ENCODE measurements at regions not wholly inside any gene's neighbourhood (a gene's known extent, or its start where the extent isn't known, plus 50 kb on each side); places are given as distances from the start of the nearest gene placed in this dataset.

DNA sequence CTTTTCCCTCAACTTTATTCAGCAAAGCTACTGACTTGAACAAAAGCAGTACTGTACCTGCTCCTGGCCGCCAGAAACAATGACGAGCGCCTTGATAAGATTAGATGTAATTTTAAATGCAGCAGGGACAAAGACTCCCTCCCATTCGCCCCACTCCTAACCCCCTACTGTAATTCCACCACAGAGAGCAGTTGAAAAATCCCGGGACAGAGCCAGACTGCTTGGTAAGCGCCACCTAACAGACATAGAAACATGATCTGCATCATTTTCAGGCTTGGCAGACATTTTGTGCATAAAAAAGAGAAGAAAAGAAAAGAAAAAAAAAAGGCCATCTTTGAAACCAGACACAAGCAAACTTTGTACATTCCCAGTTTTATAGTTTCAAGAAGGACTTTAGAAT lies 81.9 kb downstream of the ISL1 start:
- TF ChIP-seq, protein P1, sequence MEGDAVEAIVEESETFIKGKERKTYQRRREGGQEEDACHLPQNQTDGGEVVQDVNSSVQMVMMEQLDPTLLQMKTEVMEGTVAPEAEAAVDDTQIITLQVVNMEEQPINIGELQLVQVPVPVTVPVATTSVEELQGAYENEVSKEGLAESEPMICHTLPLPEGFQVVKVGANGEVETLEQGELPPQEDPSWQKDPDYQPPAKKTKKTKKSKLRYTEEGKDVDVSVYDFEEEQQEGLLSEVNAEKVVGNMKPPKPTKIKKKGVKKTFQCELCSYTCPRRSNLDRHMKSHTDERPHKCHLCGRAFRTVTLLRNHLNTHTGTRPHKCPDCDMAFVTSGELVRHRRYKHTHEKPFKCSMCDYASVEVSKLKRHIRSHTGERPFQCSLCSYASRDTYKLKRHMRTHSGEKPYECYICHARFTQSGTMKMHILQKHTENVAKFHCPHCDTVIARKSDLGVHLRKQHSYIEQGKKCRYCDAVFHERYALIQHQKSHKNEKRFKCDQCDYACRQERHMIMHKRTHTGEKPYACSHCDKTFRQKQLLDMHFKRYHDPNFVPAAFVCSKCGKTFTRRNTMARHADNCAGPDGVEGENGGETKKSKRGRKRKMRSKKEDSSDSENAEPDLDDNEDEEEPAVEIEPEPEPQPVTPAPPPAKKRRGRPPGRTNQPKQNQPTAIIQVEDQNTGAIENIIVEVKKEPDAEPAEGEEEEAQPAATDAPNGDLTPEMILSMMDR (conservative IDR thresholded peaks at IDR 0.05; ENCODE audit: low read depth in 2 of 2) = no peak
- TF ChIP-seq EZH2 (IDR thresholded peaks at IDR 0.05; ENCODE audit: low read depth, unreplicated experiment) (no peak), POLR2AphosphoS5 (IDR thresholded peaks at IDR 0.05; ENCODE audit: low read depth) (no peak), JUNB (IDR thresholded peaks at IDR 0.05; ENCODE audit: unreplicated experiment) (no peak)
- TF ChIP-seq, protein P2, sequence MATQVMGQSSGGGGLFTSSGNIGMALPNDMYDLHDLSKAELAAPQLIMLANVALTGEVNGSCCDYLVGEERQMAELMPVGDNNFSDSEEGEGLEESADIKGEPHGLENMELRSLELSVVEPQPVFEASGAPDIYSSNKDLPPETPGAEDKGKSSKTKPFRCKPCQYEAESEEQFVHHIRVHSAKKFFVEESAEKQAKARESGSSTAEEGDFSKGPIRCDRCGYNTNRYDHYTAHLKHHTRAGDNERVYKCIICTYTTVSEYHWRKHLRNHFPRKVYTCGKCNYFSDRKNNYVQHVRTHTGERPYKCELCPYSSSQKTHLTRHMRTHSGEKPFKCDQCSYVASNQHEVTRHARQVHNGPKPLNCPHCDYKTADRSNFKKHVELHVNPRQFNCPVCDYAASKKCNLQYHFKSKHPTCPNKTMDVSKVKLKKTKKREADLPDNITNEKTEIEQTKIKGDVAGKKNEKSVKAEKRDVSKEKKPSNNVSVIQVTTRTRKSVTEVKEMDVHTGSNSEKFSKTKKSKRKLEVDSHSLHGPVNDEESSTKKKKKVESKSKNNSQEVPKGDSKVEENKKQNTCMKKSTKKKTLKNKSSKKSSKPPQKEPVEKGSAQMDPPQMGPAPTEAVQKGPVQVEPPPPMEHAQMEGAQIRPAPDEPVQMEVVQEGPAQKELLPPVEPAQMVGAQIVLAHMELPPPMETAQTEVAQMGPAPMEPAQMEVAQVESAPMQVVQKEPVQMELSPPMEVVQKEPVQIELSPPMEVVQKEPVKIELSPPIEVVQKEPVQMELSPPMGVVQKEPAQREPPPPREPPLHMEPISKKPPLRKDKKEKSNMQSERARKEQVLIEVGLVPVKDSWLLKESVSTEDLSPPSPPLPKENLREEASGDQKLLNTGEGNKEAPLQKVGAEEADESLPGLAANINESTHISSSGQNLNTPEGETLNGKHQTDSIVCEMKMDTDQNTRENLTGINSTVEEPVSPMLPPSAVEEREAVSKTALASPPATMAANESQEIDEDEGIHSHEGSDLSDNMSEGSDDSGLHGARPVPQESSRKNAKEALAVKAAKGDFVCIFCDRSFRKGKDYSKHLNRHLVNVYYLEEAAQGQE (IDR thresholded peaks at IDR 0.05; ENCODE audit: unreplicated experiment) = no peak
